Osteoblast (primary cell): ENCODE measurements at regions not wholly inside any gene's neighbourhood (a gene's known extent, or its start where the extent isn't known, plus 50 kb on each side); places are given as distances from the start of the nearest gene placed in this dataset.

Experiments
- DNase-seq: peaks from one replicate; pipeline ENCODE4 v3.0.0; 2011; ENCODE audit warnings: low spot score, mixed read lengths; ENCODE audit not compliant: insufficient read length; ENCODE audit errors: missing footprints
- H2AFZ ChIP-seq: 2 replicates; pipeline ENCODE4 v1.6.0; 2011; ENCODE audit warnings: mild to moderate bottlenecking, low read length
- H3K27ac ChIP-seq: 2 replicates; pipeline ENCODE4 v1.5.1; 2011; ENCODE audit warnings: mild to moderate bottlenecking, low read depth, low read length, moderate library complexity
- H3K27me3 ChIP-seq: 2 replicates; pipeline ENCODE4 v1.6.0; 2012; ENCODE audit warnings: mild to moderate bottlenecking, control low read depth, inconsistent platforms, low read length, moderate library complexity; ENCODE audit not compliant: insufficient read depth
- H3K36me3 ChIP-seq: 2 replicates; pipeline ENCODE4 v1.5.1; 2011; ENCODE audit warnings: mild to moderate bottlenecking, low read length, control low read depth, moderate library complexity; ENCODE audit not compliant: insufficient read depth
- H3K4me1 ChIP-seq: 2 replicates; pipeline ENCODE4 v1.5.1; 2011; ENCODE audit warnings: mild to moderate bottlenecking, low read length, control low read depth, moderate library complexity; ENCODE audit not compliant: insufficient read depth
- H3K4me2 ChIP-seq: 2 replicates; pipeline ENCODE4 v1.6.0; 2011; ENCODE audit warnings: mild to moderate bottlenecking, low read length; ENCODE audit not compliant: insufficient read depth
- H3K4me3 ChIP-seq: fragments of 200-600 bp; sonication (generic); 3 replicates; pipeline ENCODE4 v1.5.1; 2012; ENCODE audit warnings: mild to moderate bottlenecking, low read length, inconsistent platforms; ENCODE audit not compliant: insufficient read depth
- H3K79me2 ChIP-seq: 2 replicates; pipeline ENCODE4 v1.6.0; 2012; ENCODE audit warnings: mild to moderate bottlenecking, low read length, control low read depth, inconsistent platforms; ENCODE audit not compliant: insufficient read depth
- H3K9me3 ChIP-seq: 2 replicates; pipeline ENCODE4 v1.5.1; 2011; ENCODE audit warnings: low read depth, low read length, control low read depth
- H4K20me1 ChIP-seq: 2 replicates; pipeline ENCODE4 v1.6.0; 2012; ENCODE audit warnings: mild to moderate bottlenecking, low read length, control low read depth; ENCODE audit not compliant: insufficient read depth
- CTCF ChIP-seq: IDR thresholded peaks from 2 replicates; pipeline ENCODE4 v1.5.1; 2011; ENCODE audit warnings: mild to moderate bottlenecking, low read depth, low read length, moderate library complexity; ENCODE audit errors: extremely low read depth

GRCh38 chr1:55594701-55595100 lies 379.5 kb upstream of the USP24 start:
- Histone ChIP-seq H3K4me1 (peaks cover 9% of the 10 kb centered on the region), H2AFZ (peak overlapping the region; percentile 7), H4K20me1 (no peaks in the 10 kb centered on the region), H3K36me3 (no peaks in the 10 kb centered on the region), H3K9me3 (no peaks in the 10 kb centered on the region), H3K27ac (no peak overlapping the region), H3K79me2 (no peaks in the 10 kb centered on the region), H3K27me3 (no peaks in the 10 kb centered on the region), H3K4me2 (no peak overlapping the region), H3K4me3 (no peak overlapping the region)
- DNase-seq, result no peak
- no peak for TF ChIP-seq CTCF

GRCh38 chr1:55593298-55593697 lies 378.1 kb upstream of the USP24 start:
- no peaks in the 10 kb centered on the region for H3K27me3 ChIP-seq
- H3K79me2 ChIP-seq, result no peaks in the 10 kb centered on the region
- no peak for TF ChIP-seq CTCF
- H3K4me1 ChIP-seq, result peaks cover 23% of the 10 kb centered on the region
- no peaks in the 10 kb centered on the region for H4K20me1 ChIP-seq
- H3K9me3 ChIP-seq, result no peaks in the 10 kb centered on the region
- no peak overlapping the region for H3K4me3 ChIP-seq
- no peak overlapping the region for H2AFZ ChIP-seq
- H3K27ac ChIP-seq, result no peak overlapping the region
- H3K36me3 ChIP-seq, result no peaks in the 10 kb centered on the region
- no peak overlapping the region for H3K4me2 ChIP-seq
- no peak for DNase-seq

DNA sequence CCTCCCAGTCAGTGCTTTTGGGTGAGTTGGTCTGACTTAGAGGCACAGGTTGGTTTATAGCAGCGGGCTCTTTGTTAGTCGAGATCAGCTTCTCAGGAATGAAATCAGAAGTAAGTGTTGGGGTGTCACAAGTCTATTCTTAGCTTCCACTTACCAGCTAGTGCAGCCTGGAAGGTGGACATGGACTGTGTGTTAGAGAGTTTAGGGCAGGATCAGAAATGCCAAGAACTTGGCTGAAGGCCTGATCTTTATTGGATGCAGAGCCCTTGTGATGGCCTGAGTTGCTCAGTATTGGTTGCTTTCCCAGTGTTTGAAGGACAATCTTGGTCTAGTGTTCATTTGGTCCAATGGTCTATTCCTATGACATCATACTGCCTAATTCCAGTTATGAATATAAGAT lies 377.0 kb upstream of the USP24 start:
- Histone ChIP-seq H3K27me3 (no peaks in the 10 kb centered on the region), H3K79me2 (no peaks in the 10 kb centered on the region), H3K9me3 (no peaks in the 10 kb centered on the region), H3K27ac (no peak overlapping the region), H3K36me3 (no peaks in the 10 kb centered on the region), H2AFZ (no peak overlapping the region), H3K4me2 (no peak overlapping the region), H3K4me3 (no peak overlapping the region), H4K20me1 (no peaks in the 10 kb centered on the region), H3K4me1 (peaks cover 23% of the 10 kb centered on the region)
- DNase-seq, result no peak
- TF ChIP-seq CTCF, result no peak

DNA sequence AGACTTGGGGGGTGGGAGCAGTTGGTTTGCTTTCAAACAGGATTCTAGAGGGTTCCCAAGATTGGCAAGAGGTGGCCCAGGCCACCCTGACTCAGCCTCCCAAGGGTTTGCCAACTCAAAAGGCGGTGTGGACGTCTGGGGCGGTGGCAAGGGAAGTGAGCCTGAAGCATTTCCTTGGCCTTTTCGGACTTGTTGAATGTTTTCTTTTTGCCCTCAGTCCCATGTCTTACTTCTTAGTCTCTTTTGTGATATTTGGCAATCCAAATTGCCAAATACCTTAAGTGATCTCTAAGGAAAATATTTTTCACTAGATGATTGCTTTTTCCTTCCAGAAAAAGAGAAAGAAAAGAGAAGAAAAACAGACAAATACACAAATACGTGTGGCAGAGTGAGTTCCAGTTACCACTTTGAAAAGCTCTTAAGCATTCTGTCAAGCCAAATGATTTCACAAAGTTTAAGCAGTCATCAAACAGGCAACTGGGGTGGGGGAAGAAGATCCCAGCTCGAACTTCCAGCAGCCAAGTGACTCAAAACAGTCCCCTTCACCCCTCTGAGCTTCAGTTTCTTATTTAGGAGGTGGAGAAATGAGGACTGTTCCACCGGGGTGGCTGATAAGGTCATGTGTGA lies 374.6 kb upstream of the USP24 start:
- Histone ChIP-seq H3K27me3 (no peaks in the 10 kb centered on the region), H3K9me3 (no peaks in the 10 kb centered on the region), H3K36me3 (no peaks in the 10 kb centered on the region), H3K79me2 (no peaks in the 10 kb centered on the region), H3K4me3 (peak overlapping the region; percentile 17), H2AFZ (peak overlapping the region; percentile 86), H4K20me1 (no peaks in the 10 kb centered on the region), H3K27ac (peak overlapping the region; percentile 83), H3K4me1 (peaks cover 28% of the 10 kb centered on the region), H3K4me2 (peak overlapping the region; percentile 52)
- TF ChIP-seq CTCF, result no peak
- DNase-seq, result peak; percentile 53
